ENCODE measurements at regions not wholly inside any gene's neighbourhood (a gene's known extent, or its start where the extent isn't known, plus 50 kb on each side); places are given as distances from the start of the nearest gene placed in this dataset.

GRCh38 chr10:8306685-8307364 is 252.3 kb downstream of the GATA3 start:
- TF ChIP-seq POLR2A (IDR thresholded peaks at IDR 0.05), result no peak
- TF ChIP-seq, protein P1, sequence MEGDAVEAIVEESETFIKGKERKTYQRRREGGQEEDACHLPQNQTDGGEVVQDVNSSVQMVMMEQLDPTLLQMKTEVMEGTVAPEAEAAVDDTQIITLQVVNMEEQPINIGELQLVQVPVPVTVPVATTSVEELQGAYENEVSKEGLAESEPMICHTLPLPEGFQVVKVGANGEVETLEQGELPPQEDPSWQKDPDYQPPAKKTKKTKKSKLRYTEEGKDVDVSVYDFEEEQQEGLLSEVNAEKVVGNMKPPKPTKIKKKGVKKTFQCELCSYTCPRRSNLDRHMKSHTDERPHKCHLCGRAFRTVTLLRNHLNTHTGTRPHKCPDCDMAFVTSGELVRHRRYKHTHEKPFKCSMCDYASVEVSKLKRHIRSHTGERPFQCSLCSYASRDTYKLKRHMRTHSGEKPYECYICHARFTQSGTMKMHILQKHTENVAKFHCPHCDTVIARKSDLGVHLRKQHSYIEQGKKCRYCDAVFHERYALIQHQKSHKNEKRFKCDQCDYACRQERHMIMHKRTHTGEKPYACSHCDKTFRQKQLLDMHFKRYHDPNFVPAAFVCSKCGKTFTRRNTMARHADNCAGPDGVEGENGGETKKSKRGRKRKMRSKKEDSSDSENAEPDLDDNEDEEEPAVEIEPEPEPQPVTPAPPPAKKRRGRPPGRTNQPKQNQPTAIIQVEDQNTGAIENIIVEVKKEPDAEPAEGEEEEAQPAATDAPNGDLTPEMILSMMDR (IDR thresholded peaks at IDR 0.05), result no peak
- Histone ChIP-seq H3K27me3 (peaks cover 0 to 15% (median 0%) of the 10 kb centered on the region in 4 donors), H3K4me1 (peaks cover 0 to 7% (median 0%) of the 10 kb centered on the region in 3 donors), H3K9me3 (no peaks in the 10 kb centered on the region), H3K27ac (no peak overlapping the region), H3K4me3 (no peak overlapping the region), H3K36me3 (no peaks in the 10 kb centered on the region)
- WGBS, 2 donors, result 71% methylated on average over 4 of the region's 4 CpGs
- DNase-seq, result no peak
- intact Hi-C loops (cut with DNase I), result no loop called here

- peaks cover 0 to 4% (median 0%) of the 10 kb centered on the region in 3 donors for H3K4me1 ChIP-seq
- H3K27ac ChIP-seq, result no peak overlapping the region
- H3K9me3 ChIP-seq, result no peaks in the 10 kb centered on the region
- TF ChIP-seq POLR2A (IDR thresholded peaks at IDR 0.05), result no peak
- TF ChIP-seq, protein P1 (IDR thresholded peaks at IDR 0.05), result no peak
- no peak overlapping the region for H3K4me3 ChIP-seq
- WGBS, 2 donors, result 48 to 98% methylated on average over 2 of the region's 2 CpGs
- intact Hi-C loops (cut with DNase I), result no loop called here
- H3K27me3 ChIP-seq, result peaks cover 0 to 7% (median 0%) of the 10 kb centered on the region in 4 donors
- no peak for DNase-seq
- H3K36me3 ChIP-seq, result no peaks in the 10 kb centered on the region
These were observed 256.4 kb downstream of the GATA3 start for GRCh38 chr10:8310930-8311329.

DNA sequence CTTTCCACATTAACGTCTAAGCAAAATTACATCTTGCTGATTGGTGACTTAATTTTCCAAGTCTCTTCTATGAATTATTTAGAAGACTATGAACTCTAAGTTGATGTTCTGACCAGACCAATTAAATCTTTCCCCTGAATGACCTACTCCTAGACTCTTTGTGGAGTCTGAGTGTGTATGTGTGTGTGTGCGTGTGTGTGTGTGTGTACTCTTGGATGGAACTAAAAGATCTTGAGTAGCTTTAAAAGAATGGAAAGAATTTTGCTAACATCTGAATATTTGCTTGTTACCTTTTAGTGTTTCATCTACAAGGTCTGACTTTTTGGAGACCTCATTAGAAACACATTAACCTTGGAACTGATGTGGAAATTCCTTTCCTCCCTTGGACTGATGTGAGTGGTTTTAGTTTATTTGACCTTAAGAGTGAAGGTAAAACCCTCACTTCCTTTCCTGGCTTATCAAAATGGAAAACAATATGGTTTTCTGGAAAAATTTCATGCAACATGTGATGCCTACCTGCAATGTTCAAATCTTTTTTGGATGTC is 257.1 kb downstream of the GATA3 start:
- H3K4me3 ChIP-seq, result no peak overlapping the region
- intact Hi-C loops (cut with DNase I), result no loop called here
- H3K36me3 ChIP-seq, result no peaks in the 10 kb centered on the region
- DNase-seq, result no peak
- no peak overlapping the region for H3K27ac ChIP-seq
- 94 to 95% methylated on average over 2 of the region's 2 CpGs for WGBS, 2 donors
- peaks cover 0 to 7% (median 0%) of the 10 kb centered on the region in 4 donors for H3K27me3 ChIP-seq
- peaks cover 0 to 4% (median 0%) of the 10 kb centered on the region in 3 donors for H3K4me1 ChIP-seq
- TF ChIP-seq, protein P1 (IDR thresholded peaks at IDR 0.05), result no peak
- TF ChIP-seq POLR2A (IDR thresholded peaks at IDR 0.05), result no peak
- no peaks in the 10 kb centered on the region for H3K9me3 ChIP-seq

- TF ChIP-seq, protein P1 (IDR thresholded peaks at IDR 0.05), result no peak
- no peak for TF ChIP-seq POLR2A (IDR thresholded peaks at IDR 0.05)
- intact Hi-C loops (cut with DNase I), result no loop called here
These were observed 257.6 kb downstream of the GATA3 start for GRCh38 chr10:8312079-8312478.

GRCh38 chr10:8312781-8313180 is 258.3 kb downstream of the GATA3 start:
- no peak for DNase-seq
- TF ChIP-seq POLR2A (IDR thresholded peaks at IDR 0.05), result no peak
- TF ChIP-seq, protein P1 (IDR thresholded peaks at IDR 0.05), result no peak
- H3K36me3 ChIP-seq, result no peaks in the 10 kb centered on the region
- no peak overlapping the region for H3K4me3 ChIP-seq
- H3K9me3 ChIP-seq, result no peaks in the 10 kb centered on the region
- intact Hi-C loops (cut with DNase I), result no loop called here
- no peak overlapping the region for H3K27ac ChIP-seq
- peaks cover 0 to 7% (median 0%) of the 10 kb centered on the region in 4 donors for H3K27me3 ChIP-seq
- 37 to 39% methylated on average over 4 to 9 of the region's 9 CpGs for WGBS, 2 donors
- H3K4me1 ChIP-seq, result peaks cover 0 to 4% (median 0%) of the 10 kb centered on the region in 3 donors

More at GRCh38 chr10:8312079-8312478, 257.6 kb downstream of the GATA3 start:
- no peak overlapping the region for H3K27ac ChIP-seq
- H3K4me3 ChIP-seq, result no peak overlapping the region
- DNase-seq, result no peak
- H3K9me3 ChIP-seq, result no peaks in the 10 kb centered on the region
- WGBS, 2 donors, result 36 to 42% methylated on average over 3 of the region's 3 CpGs
- H3K4me1 ChIP-seq, result peaks cover 0 to 4% (median 0%) of the 10 kb centered on the region in 3 donors
- no peaks in the 10 kb centered on the region for H3K36me3 ChIP-seq
- peaks cover 0 to 7% (median 0%) of the 10 kb centered on the region in 4 donors for H3K27me3 ChIP-seq

All from esophagus squamous epithelium (tissue), 5 donors.